Neural progenitor cell (in vitro differentiated cells): ENCODE measurements at regions not wholly inside any gene's neighbourhood (a gene's known extent, or its start where the extent isn't known, plus 50 kb on each side); places are given as distances from the start of the nearest gene placed in this dataset.

Source experiments
- CTCF ChIP-seq: fragments of 200-600 bp; sonication (generic); IDR thresholded peaks from 2 replicates; pipeline ENCODE4 v1.5.1; 2017; ENCODE audit warnings: antibody characterized with exemption, mild to moderate bottlenecking
- EZH2 ChIP-seq: fragments of 200-600 bp; sonication (generic); IDR thresholded peaks from 2 replicates; pipeline ENCODE4 v1.6.1; 2017; ENCODE audit warnings: antibody characterized with exemption, mild to moderate bottlenecking, moderate library complexity
- EZH2phosphoT487 ChIP-seq: fragments of 200-600 bp; sonication (generic); IDR thresholded peaks from 2 replicates; pipeline ENCODE4 v1.6.1; 2017; ENCODE audit warnings: antibody characterized with exemption

GRCh38 chr2:43070030-43070429 is 156.4 kb downstream of the ZFP36L2 start:
- TF ChIP-seq CTCF (no peak), EZH2 (no peak), EZH2phosphoT487 (no peak)
